NCI-H82 treated with DMSO at 0.1 percent for 48 hours (cell line): ENCODE measurements at regions not wholly inside any gene's neighbourhood (a gene's known extent, or its start where the extent isn't known, plus 50 kb on each side); places are given as distances from the start of the nearest gene placed in this dataset.

Experiments
- DNase-seq: peaks from one replicate; lab custom pipeline; 2025; ENCODE audit not compliant: unreplicated experiment; lab: John Stamatoyannopoulos, UW

DNA sequence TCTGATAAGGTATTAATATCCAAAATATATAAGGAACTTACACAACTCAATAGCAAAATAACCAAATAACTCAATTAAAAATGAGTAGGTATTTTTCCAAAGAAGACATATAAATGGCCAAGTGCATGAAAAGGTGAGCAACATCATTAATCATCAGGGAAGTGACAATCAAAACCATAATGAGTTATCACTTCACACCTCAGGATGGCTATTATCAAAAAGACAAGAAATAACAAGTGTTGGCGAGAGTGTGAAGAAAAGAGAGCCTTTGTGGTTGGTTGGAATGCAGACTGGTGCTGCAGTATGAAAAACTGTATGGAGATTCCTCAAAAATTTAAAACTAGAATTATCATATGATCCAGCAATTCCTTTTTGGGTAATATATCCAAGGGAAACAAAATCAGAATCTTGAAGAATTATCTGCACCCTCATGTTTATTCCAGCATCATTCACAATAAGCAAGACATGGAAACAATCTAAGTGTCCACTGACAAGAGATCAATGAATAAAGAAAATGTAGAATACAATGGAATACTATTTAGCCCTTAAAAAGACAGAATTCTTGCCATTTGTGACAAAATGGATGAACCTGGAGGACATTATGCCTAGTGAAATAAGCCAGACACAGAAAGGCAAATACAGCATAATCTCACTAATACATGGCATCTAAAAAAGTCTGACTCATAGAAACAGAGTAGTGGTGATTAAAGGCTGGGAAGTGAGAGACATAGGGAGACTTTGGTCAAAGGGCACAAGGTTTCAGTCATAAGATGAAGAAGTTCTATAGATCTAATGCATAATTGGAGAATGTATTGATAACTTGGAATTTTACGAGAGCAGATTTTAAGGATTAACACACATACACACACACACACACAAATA, 175.6 kb downstream of the FOXA2 start:
- DNase-seq, result no peak

DNA sequence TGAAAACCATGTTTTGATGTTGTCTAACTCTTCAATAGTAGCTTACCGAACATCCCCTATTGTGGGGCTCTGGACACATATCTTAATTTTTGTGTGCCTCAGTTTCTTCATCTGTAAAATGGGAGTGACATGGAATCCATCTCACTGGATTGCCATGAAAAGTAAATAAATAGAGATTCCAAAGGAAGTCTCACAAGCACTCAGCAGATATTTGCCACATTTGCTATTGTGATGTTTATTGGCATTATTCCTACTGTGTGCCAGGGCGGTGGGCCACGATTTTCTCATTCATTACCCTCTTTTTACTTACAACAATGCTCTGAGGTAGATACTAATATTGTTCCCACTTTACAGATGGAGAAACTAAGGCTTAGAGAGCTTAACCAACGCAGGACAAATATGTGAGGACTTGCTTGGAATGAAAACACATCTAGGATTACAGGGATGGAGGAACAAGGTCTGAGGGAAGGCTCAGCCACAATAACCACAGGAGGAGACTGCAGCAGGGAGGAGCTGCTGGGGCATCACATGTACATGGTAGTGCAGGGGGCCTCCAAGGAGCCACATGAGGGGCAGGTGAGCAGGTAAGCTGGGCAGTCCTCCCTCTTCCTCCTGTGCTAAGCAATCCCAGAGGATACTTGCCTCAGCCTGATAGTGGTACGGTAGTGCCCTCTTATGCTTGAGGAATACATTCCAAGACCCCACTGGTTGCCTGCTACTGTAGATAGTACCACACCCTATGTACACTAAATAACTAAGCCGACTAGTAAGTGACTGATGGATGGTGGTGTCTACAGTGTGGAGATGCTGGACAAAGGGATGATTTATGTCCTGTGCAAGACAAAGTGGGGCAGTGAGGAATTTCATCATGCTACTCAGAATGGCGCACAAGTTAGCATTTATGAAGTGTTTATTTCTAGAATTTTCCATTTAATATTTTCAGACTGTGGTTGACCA, 176.9 kb downstream of the FOXA2 start:
- DNase-seq, result no peak

DNA sequence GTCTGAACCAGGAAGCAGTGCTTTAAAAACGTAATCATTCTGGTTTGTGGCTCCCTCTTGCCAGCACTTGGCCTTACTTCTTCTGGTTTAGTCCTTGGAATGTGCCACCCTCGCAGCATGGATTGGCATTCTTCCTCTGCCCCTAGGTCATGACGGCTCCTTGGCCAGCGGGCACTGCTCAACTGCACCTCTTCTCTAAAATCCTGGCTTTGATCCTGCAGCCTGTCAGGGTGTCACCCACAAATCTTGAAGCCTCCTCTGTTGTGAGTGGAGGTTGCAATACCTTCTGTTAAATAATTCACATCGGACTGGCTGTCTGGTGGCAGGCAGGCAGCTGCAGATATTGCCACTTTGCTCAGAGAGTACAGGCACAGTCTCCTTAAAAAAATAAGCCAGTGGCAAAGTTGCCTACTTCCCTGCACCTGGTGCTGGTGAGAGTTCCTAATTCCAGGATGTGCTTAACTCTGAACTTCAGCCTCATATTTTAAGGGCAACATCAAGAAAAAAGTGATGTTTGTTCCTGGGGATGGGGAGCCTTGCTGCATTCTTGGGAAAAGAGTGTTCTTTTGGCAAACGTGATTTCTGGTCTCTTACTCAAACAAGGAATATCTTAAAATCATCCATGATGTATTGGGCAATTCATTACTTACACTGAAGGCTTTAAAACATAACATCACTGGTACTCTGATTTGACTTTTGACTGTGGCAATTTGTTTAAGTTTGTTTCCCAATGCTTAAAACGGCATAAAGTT, 179.8 kb downstream of the FOXA2 start:
- no peak for DNase-seq

DNA sequence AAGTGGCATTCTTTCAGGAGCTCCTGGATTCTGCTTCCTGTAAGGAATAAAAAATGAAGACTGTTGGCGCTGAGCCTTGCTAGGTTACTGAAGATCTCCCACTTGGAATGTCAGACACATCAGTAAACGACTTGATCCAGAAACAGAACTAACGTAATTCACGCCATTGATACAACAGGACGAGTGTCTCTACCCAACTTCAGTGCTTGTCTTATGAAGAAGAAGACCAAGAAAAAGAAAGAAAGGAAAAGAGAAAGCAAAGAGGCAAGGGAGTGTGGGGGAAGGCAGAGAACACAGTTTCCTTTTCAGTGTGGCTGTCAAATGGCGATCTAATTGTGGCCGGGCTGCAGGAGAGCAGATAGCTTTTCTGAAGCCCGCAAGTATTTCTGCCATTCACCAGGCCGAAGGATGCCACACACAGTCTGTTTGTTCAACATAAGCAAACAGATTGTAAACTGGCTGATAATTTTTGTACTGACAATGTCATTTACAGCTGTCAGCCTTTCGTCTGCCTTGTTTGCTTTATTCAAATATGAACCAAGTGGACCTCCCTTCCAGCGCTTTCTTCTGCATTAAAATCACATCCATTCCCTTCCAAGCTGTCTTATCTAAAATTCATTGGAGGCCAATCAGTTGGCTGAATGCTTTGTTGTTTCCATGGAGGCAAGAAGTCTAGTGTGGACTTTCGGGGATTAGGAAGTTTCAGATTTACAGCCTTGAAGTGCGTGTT, 180.6 kb downstream of the FOXA2 start:
- no peak for DNase-seq

- no peak for DNase-seq
These were observed 181.2 kb downstream of the FOXA2 start for GRCh38 chr20:22403022-22403631.

DNA sequence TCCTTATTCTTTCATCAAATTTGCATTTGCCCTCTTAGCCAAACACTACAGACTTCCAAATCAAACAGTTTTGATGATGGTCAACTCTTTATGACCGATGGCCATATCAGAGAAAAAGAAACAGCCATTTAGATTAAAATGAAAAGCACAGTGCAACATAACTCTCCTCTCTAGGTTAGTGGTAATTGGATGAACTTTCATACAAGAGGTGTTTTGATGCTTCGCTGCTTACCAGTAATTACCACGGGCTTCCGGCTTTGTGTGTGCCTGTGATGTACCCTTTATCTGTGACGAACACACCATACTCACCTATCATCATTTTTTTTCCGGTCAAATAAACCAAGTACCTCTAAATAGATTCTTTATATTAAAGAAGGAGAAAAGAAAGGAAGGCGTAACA, 181.8 kb downstream of the FOXA2 start:
- DNase-seq, result no peak

GRCh38 chr20:22400440-22400839, 183.9 kb downstream of the FOXA2 start:
- no peak for DNase-seq

- no peak for DNase-seq
These were observed 189.8 kb downstream of the FOXA2 start for GRCh38 chr20:22394583-22394982.

DNA sequence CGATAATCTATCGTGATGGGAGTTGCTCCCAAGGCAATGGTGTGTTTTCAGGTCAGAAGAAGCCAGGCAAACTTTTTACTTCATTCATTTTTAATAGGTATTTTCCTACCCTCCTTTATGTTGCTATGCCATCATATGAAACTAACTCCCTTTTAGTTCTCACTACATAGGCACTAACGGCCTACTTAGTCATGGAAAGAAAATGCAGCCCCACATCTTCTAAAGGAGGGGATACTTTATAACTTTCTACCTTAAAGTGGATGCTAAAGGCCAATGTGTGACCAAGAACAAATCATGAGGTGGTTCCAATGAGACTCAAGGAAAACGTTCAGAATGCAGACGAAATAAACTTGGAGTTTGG, 193.8 kb downstream of the FOXA2 start:
- DNase-seq, result no peak

- no peak for DNase-seq
These were observed 194.4 kb downstream of the FOXA2 start for GRCh38 chr20:22389836-22390542.

DNA sequence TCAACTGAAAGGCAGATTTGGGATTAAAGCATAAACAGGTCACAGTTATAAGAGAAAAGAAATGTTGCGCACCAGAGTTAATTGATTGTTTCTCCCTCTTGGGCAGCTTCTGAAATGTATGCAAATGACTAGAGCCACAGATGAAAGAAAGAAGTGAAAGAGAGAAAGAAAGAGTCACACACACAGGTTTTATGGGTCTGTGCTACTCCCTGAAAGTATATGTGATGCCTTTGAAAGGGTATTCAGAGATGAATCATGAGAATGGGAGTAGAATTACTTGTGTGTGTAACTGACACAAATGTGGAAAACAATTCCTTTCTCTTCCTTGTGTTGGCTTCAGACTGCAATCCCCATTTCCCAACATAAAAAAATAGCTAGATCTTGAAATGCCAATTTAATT, 196.9 kb downstream of the FOXA2 start:
- no peak for DNase-seq

GRCh38 chr20:22386306-22386623, 198.1 kb downstream of the FOXA2 start:
- no peak for DNase-seq

DNA sequence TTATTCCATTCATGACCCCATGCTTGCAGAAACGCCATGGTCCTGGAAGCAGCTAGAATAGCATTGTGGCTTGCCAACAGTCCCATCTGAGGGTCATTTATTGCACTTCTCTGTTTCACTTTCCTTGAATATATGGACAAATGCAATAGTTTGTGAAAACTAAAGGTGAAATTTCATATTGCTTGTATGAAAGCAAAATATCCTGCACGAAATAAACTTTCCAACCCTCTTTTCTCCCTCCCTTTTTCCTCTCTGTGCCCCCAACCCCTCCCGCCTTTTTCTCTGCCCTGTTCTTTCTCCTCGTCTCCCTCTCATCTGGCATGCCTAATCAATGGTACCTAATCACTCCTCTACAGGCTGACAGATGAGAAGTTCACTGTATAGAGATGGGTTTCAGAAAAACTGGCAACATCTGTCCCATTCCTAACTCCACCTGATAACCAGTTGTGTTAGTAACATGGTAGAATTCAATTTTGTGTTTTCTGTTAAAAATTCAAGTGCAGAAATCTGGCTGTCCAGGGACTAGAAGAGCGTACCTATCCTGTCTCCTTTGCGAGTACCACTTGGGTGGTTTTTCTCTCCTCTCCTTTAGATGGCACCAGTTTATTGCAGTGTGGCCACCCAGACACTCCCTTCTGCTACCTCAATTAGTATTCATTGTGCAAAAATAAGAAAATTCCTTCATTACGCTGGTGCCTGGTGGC, 198.6 kb downstream of the FOXA2 start:
- DNase-seq, result no peak

GRCh38 chr20:22384978-22385377, 199.4 kb downstream of the FOXA2 start:
- DNase-seq, result no peak

GRCh38 chr20:22383156-22383555, 201.2 kb downstream of the FOXA2 start:
- no peak for DNase-seq

- DNase-seq, result no peak
These were observed 201.6 kb downstream of the FOXA2 start for GRCh38 chr20:22382742-22383141.

- DNase-seq, result no peak
These were observed 202.5 kb downstream of the FOXA2 start for GRCh38 chr20:22381812-22382416.

GRCh38 chr20:22379472-22379871, 204.9 kb downstream of the FOXA2 start:
- DNase-seq, result no peak
